Medulla oblongata (tissue), 1 donor: ENCODE measurements at regions not wholly inside any gene's neighbourhood (a gene's known extent, or its start where the extent isn't known, plus 50 kb on each side); places are given as distances from the start of the nearest gene placed in this dataset.
"Not testable (repeated sequence)": the region's sequence is repeated elsewhere in the genome, so short reads cannot be mapped to it uniquely, and the experiment has no call there.

ENCODE experiments used
- DNase-seq: peaks from one replicate; pipeline ENCODE4 v3.0.0-alpha.2; 2015; ENCODE audit errors: extremely low spot score

DNA sequence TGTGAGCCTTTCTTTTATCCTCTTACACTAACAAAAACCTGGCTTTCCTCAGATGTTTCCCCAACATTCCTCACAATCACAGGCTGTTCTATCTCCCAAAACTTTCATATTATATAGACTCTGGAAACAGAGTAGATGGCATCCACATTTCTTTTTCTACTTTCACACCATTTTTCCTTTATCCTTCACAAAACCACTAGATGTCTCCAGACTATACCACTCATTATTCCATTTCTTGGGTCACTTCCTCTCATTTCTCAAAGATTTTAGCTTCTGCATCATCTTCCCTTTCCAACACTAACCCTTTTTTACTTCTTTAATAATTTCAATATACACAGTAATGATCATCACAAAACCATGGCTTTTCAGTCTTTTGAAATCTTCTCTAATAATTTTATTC, 286.0 kb upstream of the DEPDC1 start:
- no peak for DNase-seq

DNA sequence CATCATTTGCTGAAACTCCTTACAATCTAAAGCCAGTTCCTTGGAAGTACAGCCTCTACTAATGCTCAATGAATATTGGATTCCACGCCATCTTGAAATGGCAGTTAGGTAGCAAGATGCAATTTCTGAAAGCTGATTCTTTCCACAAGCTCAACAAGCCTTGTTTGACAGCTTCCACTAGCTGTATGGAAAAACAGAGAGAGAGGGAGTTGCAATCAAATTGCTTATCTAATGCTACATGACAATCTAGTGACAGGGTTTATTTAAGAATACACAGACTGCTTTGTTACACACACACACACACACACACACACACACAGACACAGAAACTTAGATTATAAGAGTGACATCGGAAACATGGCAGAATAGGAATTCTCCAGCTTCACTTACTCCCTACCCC, 288.4 kb upstream of the DEPDC1 start:
- no peak for DNase-seq

GRCh38 chr1:68788762-68789161, 291.9 kb upstream of the DEPDC1 start:
- DNase-seq = no peak

DNA sequence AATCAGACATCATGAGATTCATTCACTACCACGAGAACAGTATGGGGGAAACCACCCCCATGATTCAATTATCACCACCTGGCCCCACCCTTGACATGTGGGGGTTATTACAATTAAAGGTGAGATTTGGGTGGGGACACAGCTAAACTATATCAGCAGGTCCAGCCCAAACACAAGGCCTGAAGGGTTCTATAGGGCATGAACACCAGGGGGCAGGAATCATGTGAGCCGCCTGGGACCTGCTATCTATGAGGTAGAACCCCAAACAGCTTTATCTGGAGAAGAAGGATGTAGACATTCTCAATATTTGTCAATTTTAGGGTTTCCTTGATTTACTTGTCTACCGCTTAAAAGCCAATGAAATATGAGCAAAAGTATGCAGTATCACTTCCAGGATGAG, 294.9 kb upstream of the DEPDC1 start:
- no peak for DNase-seq

GRCh38 chr1:68795956-68796355, 299.1 kb upstream of the DEPDC1 start:
- no peak for DNase-seq

DNA sequence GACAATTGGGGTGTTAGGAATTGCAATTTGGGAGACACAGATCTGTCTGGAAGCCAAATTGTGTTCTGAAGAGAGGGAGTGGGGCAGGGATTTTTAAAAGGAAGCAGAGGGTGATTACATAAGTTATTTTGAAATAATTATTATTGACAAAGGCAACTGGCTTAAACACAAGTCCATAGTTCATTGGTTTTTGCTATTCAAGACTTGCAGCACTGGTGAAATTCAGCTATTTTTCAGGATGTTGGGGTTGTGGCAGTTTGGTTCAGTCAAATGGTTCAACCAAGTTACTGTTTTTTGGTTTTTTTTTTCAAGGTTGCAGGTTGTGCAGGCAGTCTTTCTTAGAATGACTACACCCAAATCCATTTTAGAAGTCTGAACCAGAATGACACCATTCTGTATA, 300.0 kb upstream of the DEPDC1 start:
- DNase-seq = no peak

- no peak for DNase-seq
Measured at GRCh38 chr1:68798071-68798470, 301.2 kb upstream of the DEPDC1 start.

GRCh38 chr1:68799096-68799495, 302.2 kb upstream of the DEPDC1 start:
- DNase-seq = no peak

- no peak for DNase-seq
Measured at GRCh38 chr1:68800182-68800581, 303.3 kb upstream of the DEPDC1 start.

DNA sequence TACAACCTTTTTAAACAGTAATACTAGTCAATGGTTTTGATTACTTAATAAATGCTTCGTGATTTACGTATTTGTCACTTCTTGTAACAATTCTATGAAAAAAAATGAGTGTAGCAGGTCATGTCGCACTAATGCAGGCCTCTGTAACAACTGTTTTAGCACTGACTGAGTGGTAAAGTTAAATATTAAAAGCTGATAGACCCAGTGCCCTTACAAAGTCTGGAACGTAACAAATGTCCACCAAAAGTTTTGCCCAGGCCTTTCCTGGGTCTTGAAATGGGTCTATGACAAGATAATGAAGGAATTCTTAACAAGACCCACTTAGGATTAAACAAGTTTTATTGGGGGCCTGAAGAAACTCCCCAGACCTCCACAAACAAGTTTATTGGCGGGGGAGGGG, 304.6 kb upstream of the DEPDC1 start:
- no peak for DNase-seq

DNA sequence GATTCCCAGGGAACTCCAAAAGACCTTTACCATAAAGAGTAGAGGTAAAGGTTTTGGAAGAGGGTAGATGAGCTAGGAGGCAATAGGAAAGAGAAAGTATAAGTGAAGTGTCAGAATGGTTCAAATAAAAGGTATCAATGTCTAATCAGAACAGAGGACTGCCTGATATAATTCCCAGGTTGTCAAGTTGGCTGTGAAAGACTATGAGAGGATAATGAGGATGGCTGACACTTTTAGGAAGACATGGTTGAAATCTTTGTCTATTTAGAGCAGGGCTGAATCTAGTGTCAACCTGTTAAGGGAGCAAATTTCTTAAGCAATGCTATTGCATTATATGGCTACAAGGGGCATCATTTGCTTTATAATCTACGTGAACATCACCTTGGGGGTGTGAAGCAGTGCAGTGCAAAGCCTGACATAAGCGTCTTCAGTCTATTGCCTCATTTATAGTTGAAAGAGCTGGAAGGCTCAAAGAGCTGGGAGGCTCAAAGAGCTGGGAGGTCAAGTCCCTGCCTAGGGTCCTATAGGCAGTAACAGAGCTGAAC, 308.3 kb upstream of the DEPDC1 start:
- no peak for DNase-seq

DNA sequence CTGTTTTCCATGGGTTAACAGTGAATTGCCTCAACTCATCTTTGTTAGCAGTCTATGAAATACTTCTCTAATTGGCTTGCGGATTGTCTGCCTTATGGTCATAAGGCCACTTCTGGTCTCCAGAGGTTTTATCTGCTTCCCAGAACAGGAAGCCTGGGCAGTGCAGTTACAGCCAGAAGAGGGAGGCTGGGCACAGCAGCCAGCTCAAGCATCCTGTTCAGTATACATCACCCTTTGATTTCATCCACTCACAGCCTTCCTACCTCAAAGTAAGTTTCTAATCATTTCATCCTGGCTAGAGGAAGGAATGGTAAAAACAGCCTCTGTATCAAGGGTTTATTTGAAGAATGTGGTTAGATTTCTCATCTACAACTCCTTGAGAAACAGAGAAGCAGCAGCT, 311.5 kb upstream of the DEPDC1 start:
- DNase-seq = no peak

DNA sequence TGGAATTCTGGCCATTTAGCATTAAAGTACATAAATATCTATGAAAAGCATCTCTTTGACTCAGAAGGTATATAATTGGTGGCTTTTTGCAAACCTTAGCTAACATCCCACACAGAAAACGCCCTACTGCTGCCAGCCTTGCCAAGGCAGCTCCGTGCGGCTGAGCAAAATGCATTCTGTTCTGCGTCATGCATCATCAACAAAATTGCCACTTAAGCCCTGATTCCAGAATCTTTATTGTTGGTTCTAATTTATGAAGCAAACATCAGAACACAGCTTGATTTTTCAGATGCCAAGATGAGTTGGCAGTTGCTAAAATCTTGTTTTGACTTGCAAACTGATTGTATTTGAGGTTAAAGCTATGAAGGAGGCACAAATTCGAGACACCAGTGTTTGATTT, 314.9 kb upstream of the DEPDC1 start:
- DNase-seq = peak; percentile 6

GRCh38 chr1:68812333-68812732, 315.5 kb upstream of the DEPDC1 start:
- peak; percentile 12 for DNase-seq

DNA sequence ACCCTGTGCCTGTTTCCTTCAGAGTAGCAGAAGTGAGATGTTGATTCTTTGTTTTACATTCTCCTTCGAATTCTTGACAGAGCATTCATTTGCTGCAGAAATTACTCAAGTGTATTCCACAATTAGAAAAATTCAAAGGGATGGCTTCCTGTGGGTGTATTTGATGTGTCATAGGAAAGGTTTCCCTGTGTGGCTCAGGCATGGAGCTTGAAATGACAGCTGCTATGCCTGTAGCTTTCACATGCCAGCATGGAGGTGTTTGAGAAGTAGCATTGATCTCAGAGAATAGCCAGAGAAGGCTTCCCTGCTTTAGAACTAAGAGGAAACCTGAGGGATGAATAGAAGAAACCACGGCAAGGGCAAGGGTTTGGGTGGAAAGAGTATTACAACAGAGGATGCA, 317.2 kb upstream of the DEPDC1 start:
- no peak for DNase-seq

DNA sequence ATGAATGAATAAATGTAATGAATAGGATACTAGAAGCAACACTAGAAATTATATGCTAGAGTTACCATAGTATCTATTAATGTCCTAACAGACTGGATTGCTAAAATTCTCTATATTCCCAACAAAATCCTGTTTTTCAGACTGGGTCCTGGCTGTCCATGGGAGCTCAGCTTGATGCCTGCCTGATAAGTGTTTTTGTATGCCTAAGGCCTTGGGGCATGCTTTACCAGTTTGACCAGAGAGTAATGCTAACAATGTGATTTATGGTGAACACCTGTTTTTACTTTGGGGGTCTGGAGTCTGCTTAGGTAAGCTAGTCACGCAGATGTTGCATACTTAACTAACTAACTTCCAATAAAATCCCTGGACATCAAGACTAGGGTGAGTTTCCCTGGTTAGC, 318.8 kb upstream of the DEPDC1 start:
- no peak for DNase-seq

GRCh38 chr1:68817505-68818210, 320.8 kb upstream of the DEPDC1 start:
- not testable (repeated sequence) for DNase-seq

DNA sequence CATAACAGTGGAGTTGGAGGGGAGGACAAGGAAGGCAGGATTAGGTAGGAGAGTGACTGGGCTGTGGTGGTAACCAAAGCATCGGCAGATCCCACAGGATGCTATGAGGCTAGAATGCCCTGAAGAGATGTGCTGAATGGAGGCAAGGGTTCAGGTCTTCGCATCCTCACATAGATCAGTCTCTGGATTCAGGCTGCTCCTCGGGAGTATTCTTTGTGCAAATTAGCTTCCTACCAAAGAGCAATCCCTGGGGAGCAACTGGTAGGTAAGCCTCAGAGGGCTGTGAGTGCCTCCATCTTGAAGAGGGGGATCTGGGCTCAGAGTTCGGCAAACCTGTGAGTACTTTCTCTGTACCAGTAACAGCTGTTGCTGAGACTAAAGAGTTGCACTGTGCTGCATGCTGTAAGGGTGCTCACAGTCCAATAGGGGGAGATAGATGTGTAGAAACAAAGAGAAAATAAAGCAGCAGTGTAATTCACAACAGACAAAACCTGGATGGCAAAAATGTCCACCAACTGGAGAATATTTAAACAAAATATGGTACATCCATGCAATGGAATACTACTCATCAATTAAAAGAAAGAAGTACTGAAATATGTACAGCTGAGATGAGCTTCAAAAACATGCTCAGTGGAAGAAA, 322.4 kb upstream of the DEPDC1 start:
- DNase-seq = peak; percentile 7

DNA sequence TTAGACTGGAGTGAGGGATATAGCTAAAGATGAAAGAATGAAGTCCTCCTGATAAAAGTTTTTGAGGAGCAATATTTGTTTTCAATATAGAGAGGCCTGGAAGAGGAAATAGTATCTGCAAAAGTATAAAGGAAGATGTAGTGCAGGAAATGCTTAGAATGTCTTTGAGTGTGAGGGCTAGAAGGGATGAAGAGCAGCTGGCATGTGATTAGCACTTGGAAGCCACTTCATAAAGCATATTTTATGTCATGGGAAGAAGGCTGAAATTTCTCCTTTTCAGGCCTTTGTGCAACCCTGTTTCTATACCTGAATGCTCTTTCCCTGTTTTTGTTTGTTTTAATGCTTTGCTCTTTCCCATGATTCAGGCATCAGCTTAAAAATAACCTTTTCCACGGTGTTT, 323.3 kb upstream of the DEPDC1 start:
- no peak for DNase-seq

GRCh38 chr1:68826836-68827235, 330.0 kb upstream of the DEPDC1 start:
- DNase-seq = no peak

DNA sequence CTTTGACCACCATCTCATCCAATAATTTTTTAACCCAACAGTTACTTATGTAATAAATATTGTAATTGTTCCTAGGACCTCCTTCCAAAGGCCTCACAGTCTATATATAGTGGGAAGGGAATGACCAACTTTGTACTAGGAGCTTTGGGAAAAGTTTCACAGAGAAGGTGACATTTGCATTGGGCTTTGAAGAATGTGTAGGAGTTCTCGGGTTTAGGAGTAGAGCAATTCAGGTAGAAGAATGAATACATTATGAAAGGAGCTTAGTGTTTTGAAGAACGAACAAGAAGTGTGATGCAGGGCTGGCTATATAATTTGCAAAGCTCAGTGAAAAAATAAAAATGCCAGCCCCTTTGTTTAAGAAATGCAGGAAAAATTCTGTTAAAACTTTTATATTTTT, 330.4 kb upstream of the DEPDC1 start:
- no peak for DNase-seq

GRCh38 chr1:68828013-68828412, 331.1 kb upstream of the DEPDC1 start:
- no peak for DNase-seq

GRCh38 chr1:68831281-68831680, 334.4 kb upstream of the DEPDC1 start:
- DNase-seq = no peak

- DNase-seq = no peak
Measured at GRCh38 chr1:68848017-68848416, 351.1 kb upstream of the DEPDC1 start.
